ENCODE measurements at regions not wholly inside any gene's neighbourhood (a gene's known extent, or its start where the extent isn't known, plus 50 kb on each side); places are given as distances from the start of the nearest gene placed in this dataset.

GRCh38 chr11:28524098-28524497 lies 415.9 kb downstream of the METTL15 start:
- TF ChIP-seq CTCF (IDR thresholded peaks at IDR 0.05; ENCODE audit: control insufficient read depth, insufficient read depth, low read depth, low read length, missing control alignments), result no peak
- no peak overlapping the region for H3K4me3 ChIP-seq (ENCODE audit: control insufficient read depth, low read depth, low read length)
- no peak for DNase-seq (ENCODE audit: low read depth)

- H3K4me3 ChIP-seq (ENCODE audit: control insufficient read depth, low read depth, low read length), result no peak overlapping the region
- no peak for TF ChIP-seq CTCF (IDR thresholded peaks at IDR 0.05; ENCODE audit: control insufficient read depth, insufficient read depth, low read depth, low read length, missing control alignments)
- DNase-seq (ENCODE audit: low read depth), result no peak
These were observed 412.9 kb downstream of the METTL15 start for GRCh38 chr11:28521075-28521474.

GRCh38 chr11:28520291-28520690 lies 412.1 kb downstream of the METTL15 start:
- no peak for DNase-seq (ENCODE audit: low read depth)
- no peak for TF ChIP-seq CTCF (IDR thresholded peaks at IDR 0.05; ENCODE audit: control insufficient read depth, insufficient read depth, low read depth, low read length, missing control alignments)

GRCh38 chr11:28518825-28519224 lies 410.6 kb downstream of the METTL15 start:
- TF ChIP-seq CTCF (IDR thresholded peaks at IDR 0.05; ENCODE audit: control insufficient read depth, insufficient read depth, low read depth, low read length, missing control alignments), result no peak
- no peak for DNase-seq (ENCODE audit: low read depth)
- H3K4me3 ChIP-seq (ENCODE audit: control insufficient read depth, low read depth, low read length), result no peak overlapping the region

More at GRCh38 chr11:28520291-28520690, 412.1 kb downstream of the METTL15 start:
- H3K4me3 ChIP-seq (ENCODE audit: control insufficient read depth, low read depth, low read length), result no peak overlapping the region

GRCh38 chr11:28517621-28518020 lies 409.4 kb downstream of the METTL15 start:
- DNase-seq (ENCODE audit: low read depth), result no peak
- no peak for TF ChIP-seq CTCF (IDR thresholded peaks at IDR 0.05; ENCODE audit: control insufficient read depth, insufficient read depth, low read depth, low read length, missing control alignments)
- H3K4me3 ChIP-seq (ENCODE audit: control insufficient read depth, low read depth, low read length), result no peak overlapping the region

- no peak for DNase-seq (ENCODE audit: low read depth)
- no peak for TF ChIP-seq CTCF (IDR thresholded peaks at IDR 0.05; ENCODE audit: control insufficient read depth, insufficient read depth, low read depth, low read length, missing control alignments)
- no peak overlapping the region for H3K4me3 ChIP-seq (ENCODE audit: control insufficient read depth, low read depth, low read length)
These were observed 406.2 kb downstream of the METTL15 start for GRCh38 chr11:28514391-28514790.
